HG02884 (cell line): ENCODE measurements at regions not wholly inside any gene's neighbourhood (a gene's known extent, or its start where the extent isn't known, plus 50 kb on each side); places are given as distances from the start of the nearest gene placed in this dataset.
"Not testable (repeated sequence)": the region's sequence is repeated elsewhere in the genome, so short reads cannot be mapped to it uniquely, and the experiment has no call there.

Experiments used
- ATAC-seq: cut with Tn5 transposase; IDR thresholded peaks from one replicate; pipeline ENCODE4 v1.9.1; 2021; ENCODE audit warnings: mild to moderate bottlenecking, moderate library complexity; ENCODE audit not compliant: unreplicated experiment

DNA sequence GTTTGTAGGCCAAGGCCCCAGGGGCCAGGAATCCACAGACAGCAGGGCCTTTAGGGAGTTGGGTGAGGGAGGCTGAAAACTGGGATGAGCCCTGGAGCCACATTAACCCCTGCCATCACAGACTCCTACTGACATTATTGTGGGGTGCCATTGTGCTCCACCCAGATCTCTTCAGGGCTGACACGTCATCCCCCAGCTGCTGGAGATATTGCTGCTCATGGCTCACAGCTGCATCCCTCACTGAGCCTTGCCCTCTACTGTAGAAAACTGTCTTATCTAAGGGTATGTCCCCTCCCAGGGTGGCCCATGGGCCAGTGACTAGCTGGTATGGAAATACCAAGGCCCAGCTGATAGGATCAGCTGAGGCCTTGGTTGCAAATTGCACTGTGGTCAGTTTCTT, 87.3 kb upstream of the PRR23C start:
- no peak for ATAC-seq

DNA sequence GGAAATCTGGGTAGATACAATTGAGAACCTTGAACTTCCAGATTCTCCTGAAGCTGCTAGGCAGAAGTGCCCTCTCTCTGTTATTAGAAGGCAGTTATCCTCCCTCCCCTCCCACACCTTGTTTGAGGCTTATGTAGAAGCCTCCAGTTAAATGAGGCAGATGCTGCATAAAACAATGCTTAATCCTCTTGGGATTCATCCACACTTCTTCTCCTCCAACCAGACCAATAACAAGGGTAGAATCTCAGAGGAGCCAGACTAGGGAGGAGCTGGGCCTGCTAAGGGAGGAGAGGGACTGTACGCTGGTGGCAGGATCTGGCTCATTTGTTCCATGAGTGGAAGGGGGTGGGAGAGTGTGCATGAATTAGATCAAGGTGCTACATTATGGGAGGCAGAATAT, 88.3 kb upstream of the PRR23C start:
- no peak for ATAC-seq

DNA sequence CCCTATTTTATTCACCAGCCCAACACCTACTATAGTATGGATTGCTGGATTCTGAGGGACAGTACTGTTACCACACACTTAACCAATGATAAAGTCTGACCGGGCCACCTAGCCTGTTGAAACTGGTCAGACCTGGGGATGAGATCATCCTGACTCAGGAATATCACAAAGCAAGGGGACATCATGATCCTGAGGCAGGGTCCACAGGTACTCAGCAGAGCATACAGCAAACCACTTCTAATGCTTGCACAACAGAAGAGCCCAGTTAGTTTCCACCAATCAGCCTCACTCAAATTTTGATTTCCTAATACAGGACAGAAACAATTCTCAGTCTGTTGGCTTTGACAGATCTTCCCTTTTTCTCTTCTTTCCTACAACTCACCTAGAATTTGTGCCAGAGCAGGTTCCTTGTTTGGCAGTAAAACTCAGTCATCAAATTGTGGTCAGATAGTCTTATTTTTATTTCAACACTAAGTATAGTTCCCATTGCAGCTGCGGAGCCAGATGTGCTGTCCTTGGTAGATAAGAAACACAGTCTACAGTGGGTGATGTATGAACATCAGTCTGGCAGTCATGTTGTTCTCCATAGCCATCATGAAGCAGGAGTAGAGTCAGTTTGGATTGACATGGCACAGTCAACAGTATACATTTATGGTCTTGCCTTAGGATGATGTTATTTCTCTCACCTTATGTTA, 90.1 kb upstream of the PRR23C start:
- ATAC-seq, result no peak

DNA sequence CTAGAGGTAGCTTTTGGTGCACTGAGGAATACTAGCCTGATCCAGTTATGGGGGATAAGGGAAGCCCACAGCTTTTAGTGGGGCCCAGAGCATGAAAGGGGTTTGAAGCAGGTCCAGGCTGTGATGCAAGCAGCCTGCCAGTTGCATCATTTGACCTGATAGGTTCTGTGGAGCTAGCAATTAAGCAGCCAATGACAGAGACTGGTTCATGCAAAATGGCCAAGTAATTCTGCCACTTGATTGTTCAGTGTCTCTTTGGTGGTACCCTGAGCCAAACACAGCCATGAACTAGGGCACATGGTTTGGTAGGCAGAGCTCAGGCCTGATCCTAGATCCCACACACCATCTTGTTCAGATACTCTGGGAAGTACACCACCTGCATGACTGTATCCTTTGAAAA, 91.0 kb upstream of the PRR23C start:
- ATAC-seq, result no peak

DNA sequence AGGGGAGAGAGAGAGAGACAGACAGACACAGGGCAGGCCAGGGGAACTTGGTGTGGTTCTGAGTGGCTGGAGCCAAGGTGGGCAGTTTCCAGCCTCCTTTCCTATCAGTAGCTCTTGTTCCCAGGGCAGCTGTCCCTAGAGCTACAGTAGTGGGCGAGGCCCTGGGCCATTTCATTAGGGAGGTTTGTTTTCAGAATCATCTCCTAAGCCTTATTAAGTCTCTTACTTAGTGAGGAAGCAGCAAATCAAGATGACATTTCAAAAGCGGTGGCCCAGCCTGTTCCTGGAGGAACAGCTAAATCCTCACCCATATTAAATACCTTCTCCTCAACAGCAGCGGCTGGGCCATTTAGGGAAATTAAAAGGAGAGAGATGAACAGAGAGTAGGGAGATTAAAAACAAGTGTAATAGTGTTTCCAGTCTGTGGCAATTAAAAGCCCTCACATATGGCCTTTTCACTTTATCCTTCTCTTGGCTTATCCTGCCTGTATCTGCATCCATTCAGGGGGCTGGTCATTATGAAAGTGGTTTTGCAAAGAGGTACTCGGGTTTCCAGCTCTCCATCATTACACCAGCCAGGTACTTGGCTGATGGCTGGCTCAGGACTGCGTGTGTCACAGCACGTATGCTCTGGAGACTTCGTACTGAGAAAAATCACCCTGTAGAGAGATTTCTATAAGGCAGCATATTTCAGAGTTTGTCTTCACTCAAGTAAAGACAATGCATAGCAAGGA, 91.9 kb upstream of the PRR23C start:
- ATAC-seq, result no peak

DNA sequence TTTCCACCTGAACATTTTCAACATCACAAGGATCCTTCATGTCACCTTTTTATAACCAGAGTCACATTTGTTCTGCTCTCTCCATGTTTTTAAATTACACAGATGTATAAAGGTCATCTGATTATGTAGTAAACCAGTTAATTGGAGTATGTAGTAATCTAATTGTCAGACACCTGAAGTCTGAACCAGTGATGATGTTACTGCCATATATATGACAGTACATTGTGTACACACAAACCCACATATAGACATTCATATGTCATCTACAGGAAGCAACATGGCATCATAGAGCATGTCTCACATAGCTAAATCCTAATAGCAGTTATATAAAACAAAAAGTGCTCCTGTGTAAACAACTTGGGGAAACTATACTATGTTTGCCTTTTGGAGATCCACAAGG, 95.9 kb upstream of the PRR23C start:
- no peak for ATAC-seq

DNA sequence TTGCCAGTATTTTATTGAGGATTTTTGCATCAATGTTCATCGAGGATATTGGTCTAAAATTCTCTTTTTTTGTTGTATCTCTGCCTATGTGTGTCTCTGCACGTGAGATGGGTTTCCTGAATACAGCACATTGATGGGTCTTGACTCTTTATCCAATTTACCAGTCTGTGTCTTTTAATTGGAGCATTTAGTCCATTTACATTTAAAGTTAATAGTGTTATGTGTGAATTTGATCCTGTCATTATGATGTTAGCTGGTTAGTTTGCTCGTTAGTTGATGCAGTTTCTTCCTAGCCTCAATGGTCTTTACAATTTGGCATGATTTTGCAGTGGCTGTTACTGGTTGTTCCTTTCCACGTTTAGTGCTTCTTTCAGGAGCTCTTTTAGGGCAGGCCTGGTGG, 101.3 kb upstream of the PRR23C start:
- ATAC-seq, result not testable (repeated sequence)

DNA sequence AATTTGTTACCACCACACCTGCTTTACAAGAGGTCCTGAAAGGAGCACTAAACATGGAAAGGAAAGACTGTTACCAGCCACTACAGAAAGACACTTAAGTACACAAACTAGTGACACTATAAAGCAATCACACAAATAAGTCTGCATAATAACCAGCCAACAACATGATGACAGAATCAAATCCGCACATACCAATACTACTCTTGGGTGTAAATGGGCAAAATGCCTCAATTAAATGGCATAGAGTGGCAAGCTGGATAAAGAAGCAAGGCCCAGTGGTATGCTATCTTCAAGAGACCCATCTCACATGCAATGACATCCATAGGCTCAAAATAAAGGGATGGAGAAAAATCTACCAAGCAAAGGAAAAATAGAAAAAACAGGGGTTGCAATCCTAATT, 106.8 kb upstream of the PRR23C start:
- ATAC-seq, result no peak

DNA sequence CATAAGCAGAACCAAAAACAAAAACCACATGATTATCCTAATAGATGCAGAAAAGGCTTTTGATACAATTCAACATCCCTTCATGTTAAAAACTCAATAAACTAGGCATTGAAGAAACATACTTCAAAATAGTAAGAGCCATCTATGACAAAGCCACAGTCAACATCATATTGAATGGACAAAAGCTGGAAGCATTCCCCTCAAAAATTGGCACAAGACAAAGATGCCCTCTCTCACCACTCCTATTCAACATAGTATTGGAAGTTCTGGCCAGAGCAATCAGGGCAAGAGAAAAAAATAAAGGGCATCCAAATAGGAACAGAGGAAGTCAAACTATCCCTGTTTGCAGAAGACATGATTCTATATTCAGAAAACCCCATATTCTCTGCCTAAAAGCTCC, 108.7 kb upstream of the PRR23C start:
- not testable (repeated sequence) for ATAC-seq

DNA sequence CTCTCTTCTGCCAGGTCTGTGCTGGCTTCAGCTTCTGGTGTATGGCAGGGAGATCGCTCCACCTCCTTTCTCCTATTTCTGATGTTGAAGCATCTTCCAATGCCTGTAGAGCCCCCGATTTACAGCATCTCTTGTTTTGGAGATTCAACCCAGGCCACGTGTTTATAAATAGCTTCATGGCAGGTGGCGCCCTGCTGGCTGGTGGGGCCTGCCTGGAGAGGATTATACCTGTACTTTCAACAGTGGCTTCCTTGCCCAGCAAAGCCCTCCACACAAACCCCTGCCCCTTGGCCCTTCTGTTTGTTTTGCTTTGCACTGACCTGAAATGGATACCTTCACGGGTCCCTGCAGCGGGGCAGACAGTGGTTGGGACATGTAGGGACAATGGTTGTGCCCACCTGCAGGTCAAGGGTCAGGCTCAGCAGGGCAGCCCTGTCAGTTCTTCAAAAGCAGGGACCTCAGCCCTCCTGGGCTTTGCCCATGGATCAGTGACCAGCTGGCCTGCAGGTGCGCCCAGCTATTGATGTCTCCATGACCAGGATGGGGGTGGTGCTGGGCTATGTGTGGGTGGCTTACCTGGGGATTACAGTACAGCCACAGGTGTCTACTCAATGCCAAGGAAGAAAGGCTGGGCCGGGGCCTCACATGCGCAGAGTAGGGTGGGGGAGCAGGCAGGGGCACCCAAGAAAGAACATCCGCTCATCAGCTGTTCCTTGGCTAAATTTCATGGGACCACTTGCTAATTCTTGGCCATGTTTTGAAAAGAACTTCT, 112.7 kb upstream of the PRR23C start:
- ATAC-seq, result no peak

DNA sequence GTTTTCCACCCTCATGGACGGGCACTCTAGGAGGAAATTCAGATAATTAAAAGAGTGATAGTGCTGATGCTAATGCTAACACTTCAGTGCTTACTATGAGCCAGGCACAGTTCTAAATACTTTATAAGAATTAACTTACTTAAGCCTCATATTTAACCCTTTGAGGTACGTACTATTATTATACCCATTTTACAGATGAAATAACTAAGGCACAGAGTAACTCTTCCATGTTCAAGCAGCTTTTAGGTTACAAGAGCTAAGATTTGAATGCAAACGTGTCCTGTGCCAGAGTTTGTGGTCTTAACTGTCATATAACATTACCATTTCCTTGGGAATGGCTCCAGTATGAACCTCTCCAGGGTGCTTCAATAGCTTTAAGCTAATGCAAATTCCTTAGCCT, 114.7 kb upstream of the PRR23C start:
- ATAC-seq, result no peak

DNA sequence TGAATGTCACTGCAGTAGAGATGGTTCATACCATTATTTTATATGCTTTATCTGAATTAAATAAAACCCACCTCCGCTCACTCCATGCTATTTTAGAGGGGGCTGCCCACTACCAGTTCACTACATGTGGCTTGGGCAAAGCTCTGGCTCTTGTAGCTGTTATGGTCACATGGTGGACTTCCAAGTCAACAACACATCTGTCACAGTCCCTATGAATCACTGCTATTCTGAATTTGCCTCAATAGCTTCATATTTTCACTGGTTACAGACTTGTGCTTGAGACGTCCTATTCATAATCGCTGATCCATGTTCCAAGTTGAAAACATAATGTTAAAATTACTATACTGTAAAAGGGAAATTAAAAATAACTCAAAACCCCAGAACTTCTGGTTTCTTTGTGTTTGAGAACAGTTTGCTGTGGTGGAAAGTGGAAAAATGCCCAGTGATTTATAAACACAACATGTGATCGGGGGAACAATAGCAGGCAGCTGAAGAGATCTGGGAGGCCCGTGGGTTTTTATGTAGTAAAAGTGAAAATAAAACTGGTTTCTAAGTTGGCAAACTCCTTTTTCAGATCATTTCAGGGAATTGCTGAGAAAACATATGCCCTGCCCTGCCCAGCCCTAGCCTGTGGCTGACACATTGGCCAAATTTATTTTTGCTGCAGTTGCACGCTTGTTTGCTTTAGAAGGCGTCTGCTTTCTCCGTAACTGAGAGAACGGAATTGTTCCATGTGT, 128.8 kb upstream of the PRR23C start:
- ATAC-seq, result no peak

DNA sequence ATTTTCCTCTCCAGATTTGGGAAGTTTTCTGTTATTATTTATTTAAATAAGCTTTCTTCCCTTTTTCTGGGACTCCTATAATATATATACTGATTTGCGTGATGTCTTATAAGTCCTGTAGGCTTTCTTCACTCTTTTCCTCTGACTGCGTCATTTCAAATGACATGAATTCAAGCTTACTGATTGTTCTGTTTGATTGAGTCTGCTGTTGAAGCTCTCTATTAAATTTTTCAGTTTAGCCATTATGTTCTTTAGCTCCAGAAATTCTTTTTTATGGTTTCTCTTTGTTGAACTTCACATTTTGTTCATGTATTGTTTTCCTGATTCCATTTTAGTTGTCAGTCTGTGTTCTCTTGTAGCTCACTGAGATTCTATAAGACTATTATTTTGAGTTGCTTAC, 135.8 kb upstream of the PRR23C start:
- no peak for ATAC-seq

DNA sequence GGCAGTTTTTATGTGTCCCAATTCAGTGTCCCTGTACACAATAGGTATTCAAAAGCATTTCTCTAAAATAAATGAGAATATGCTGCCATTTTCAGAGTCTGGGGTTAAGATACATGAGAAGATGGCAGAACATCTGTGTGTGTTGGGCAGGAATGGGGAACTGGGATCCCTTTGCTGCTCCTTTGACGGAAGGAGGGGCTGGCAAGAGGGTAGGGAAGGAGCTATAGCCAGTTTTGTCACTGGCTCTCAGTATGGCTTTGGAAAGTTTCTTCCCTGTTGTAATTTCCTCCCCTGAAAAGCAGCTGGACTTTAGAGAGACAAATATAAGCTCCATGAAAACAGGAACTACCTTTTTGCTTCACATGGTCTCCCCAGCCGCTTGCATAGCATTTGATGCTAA, 137.5 kb upstream of the PRR23C start:
- no peak for ATAC-seq

DNA sequence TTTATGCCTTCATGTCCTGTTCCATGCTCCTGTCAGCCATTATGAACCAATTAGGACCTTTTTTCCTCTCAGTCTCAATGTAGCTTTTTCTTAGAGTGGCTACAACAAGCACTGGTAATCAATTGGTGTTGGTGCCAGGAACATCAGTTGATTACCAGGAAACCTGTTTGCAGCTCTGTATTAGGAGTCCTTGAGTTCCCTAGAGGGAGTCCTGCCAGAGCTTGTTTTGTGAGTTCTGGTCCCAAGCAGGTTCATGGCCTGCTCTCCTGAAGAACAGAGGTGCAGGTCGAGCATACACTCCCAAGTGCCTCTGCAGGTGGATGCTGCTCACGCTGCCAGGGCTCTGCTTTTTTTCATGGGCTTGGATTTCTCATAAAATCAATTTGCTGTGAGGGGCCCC, 137.9 kb upstream of the PRR23C start:
- no peak for ATAC-seq

DNA sequence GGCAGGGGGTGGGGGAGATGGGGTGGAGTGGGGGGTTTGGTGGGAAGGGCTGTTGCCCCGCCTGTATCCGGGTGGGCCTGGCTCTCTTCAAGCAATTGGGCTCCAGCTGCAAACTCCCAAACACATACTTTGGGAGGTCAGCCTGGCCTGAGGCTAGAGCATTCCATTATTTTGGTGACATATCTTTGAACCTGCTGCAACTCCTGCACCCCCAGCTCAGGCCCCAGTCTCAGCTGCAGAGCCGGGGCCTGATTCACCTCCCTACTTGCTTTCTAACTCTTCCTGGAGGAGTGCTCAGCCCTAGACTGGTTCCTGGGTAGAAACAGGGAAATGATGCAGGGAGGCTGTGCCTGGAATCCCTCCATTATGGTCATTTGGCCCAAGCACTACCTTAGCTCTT, 140.8 kb upstream of the PRR23C start:
- ATAC-seq, result no peak

DNA sequence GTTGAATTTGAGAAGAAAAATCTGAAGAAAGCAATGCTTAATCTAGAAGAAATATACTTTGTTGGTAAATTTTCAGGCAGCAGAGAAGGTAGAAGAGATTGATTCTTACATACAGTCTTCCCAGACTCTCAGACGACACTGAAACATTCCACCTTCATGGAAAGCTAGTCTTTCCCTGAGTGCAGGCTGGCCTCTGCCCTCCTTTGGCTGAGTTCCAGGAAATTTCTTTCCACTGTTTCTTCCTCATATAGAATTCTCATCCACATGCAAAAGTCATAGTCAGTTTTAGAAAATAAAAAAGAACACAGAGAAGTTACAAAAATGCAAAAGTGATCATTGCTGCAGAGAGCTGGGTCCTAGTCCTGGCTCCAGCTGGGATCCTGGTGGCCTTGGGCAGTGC, 142.5 kb upstream of the PRR23C start:
- no peak for ATAC-seq

DNA sequence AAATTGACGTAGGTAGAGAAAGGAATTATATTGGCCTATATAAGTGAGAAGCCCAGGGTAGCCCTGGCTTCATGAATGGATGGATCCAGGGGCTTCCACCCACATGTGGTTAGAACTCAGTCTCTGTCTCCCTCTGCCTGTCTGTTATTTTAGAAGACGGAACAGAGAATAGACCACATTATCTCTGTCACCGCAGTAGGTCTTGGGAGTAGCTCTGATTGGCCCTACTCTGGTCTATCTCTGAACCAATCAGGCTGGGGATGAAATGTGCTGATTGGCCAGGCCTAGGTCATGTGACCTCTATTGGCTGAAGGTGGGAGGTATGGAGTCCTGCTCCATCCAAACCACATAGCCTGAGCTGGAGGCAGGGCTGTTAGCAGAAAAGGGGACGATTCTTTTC, 143.0 kb upstream of the PRR23C start:
- ATAC-seq, result no peak

DNA sequence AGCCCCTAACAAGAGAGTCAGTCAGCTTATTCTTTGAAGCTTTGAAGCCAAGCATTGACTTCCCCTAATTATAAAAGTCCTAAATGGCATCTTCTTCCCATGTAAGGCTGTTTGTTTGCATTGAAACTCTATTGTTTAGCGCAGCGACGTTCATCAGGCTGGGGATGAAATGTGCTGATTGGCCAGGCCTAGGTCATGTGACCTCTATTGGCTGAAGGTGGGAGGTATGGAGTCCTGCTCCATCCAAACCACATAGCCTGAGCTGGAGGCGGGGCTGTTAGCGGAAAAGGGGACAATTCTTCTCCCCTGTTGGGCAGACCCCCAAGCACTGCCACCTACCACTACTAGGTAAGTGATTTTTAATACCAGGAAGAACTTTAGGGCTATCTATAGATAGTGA, 145.3 kb upstream of the PRR23C start:
- no peak for ATAC-seq

DNA sequence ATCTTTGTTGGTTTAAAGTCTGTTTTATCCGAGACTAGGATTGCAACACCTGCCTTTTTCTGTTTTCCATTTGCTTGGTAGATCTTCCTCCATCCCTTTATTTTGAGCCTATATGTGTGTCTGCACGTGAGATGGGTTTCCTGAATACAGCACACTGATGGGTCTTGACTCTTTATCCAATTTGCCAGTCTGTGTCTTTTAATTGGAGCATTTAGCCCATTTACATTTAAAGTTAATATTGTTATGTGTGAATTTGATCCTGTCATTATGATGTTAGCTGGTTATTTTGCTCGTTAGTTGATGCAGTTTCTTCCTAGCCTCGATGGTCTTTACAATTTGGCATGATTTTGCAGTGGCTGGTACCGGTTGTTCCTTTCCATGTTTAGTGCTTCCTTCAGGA, 149.4 kb upstream of the MRPS22 start:
- ATAC-seq, result not testable (repeated sequence)

DNA sequence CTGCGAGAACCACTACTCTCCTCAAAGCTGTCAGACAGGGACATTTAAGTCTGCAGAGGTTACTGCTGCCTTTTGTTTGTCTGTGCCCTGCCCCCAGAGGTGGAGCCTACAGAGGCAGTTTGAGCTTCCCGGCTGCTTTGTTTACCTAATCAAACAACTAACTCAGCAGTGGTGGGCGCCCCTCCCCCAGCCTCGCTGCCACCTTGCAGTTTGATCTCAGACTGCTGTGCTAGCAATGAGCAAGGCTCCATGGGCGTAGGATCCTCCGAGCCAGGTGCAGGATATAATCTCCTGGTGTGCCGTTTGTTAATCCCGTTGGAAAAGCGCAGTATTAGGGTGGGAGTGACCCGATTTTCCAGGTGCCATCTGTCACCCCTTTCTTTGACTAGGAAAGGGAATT, 147.7 kb upstream of the MRPS22 start:
- not testable (repeated sequence) for ATAC-seq
